Right hindlimb (tissue), 1 donor: ENCODE measurements at regions not wholly inside any gene's neighbourhood (a gene's known extent, or its start where the extent isn't known, plus 50 kb on each side); places are given as distances from the start of the nearest gene placed in this dataset.
"Not testable (repeated sequence)": the region's sequence is repeated elsewhere in the genome, so short reads cannot be mapped to it uniquely, and the experiment has no call there.

ENCODE experiments used
- DNase-seq: peaks from one replicate; pipeline ENCODE4 v3.0.0-alpha.2; 2018

DNA sequence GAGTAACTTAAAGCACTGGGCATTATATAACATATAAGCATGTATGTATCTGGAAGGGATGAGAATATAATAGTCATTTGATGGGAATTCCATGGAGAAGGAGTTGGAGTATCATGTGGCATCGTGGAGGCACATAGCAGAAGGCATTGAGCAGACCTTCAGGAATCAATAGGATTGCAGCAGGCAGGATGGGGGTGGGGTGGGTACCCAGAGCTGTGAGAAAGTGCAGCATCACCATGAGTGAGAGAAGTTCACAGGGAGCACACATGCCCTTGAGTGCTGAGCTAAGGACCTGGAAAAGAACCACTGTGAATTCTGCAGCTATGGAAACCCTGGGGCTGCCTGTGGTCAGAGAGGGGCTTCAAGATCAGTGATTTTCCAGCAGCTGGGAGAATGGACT is 57.3 kb downstream of the MED10 start:
- DNase-seq = no peak

DNA sequence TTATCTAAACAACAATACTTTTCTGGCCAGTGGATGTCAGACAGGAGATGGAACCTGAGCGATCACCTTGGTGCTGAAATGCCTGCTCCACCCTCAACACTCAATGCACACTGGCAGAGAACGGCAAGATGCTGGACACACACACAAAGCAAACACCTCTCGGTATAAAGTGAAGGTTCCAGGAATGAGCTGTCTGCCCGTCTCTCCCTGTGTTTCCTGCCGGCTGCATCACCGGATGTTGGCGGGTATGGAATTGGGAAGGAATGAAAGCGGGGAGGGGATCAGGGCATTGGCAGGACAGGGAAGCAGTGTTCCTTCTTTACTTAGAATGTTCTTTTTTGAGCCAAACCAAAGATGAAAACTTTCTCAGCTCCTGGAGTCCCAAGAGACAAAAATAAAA is 59.2 kb downstream of the MED10 start:
- DNase-seq = no peak

DNA sequence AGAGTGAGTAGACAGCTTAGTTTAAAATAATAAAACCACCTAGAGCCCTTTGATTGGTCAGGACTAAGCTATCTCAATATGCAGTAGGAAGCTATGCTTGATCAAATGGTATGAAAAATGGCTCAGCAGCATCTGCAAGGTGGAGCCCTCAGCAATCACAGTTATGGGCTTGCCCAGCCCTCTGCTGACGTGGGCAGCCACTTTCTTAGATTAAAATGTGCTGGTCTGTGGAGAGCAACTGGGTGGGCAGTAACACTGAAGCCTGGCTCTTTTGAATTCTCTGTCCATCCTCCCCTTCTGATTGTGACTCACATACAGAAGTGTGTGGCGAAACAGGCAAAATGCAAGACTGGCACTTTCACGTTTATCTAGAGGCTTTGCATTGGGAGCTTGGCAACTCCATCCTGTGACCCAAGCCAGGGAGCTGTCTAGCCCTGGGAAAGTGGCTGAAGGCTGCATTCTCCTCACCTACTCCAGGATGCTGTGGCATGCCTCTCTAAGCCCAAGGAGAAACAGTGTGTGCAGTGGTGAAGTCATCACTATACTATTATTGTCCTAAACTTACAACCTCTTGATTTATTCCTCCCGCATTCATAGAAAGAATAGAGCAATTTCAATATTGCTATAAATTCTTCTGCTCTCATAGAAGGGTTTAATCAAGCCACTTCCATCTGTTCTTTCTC is 61.1 kb downstream of the MED10 start:
- DNase-seq = no peak

DNA sequence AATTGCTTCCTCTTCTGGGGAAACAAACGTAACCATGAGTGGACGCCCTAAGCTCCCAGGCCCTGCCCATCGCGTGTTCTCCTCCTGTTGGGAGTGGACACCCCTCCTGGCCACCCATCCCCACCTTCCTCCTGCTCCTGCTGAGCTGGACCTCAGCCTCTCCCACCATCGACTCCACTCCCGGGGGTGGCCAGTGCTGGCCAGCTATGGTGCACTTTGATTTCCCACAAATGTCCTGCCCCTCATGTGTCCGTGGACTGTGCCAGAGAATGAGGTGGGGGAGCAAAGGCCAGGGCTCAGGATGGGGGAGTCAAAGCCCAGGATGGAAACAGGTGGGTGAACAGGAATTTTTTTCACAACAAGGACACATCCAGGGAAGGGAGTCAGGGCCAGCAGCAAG is 62.8 kb downstream of the MED10 start:
- no peak for DNase-seq

GRCh38 chr5:6311568-6312501 is 66.5 kb downstream of the MED10 start:
- DNase-seq = no peak

DNA sequence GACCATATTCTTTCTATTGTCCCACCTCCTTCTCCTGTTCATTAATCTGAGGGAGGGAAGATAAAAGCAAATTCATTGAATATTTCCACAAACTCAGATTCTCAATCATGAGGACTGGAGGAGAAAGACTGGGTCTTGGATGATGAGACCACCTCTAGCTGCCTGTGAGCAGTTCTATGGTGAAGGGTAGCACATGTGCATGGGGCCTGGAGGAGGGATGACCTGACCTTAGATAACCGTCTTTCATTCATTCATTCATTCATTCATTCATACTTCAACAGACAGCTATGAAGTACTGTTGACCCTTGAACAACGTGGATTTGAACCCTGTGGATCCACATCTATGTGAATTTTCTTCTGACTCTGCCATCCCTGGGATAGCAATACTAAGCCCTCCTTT is 68.4 kb downstream of the MED10 start:
- DNase-seq = no peak

DNA sequence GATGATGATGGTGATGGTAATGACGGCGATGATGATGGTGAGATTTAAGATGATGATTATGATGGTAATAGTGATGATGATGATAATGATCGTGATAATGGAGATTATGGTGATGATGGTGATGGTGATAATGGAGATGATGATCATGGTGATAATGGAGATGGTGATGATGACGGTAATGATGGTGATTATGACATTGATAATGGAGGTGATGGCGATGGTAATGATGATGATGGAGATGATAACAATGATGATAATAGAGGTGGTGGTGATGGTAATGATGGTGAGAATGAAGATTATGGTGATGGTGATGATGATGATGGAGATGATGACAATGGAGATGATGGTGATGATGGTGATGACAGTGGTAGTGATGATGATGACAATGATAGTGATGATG is 69.7 kb downstream of the MED10 start:
- DNase-seq = no peak

- DNase-seq = no peak
These were observed 71.0 kb downstream of the MED10 start for GRCh38 chr5:6307304-6307703.

- no peak for DNase-seq
These were observed 72.5 kb downstream of the MED10 start for GRCh38 chr5:6305853-6306252.

GRCh38 chr5:6302684-6303083 is 75.7 kb downstream of the MED10 start:
- DNase-seq = no peak

DNA sequence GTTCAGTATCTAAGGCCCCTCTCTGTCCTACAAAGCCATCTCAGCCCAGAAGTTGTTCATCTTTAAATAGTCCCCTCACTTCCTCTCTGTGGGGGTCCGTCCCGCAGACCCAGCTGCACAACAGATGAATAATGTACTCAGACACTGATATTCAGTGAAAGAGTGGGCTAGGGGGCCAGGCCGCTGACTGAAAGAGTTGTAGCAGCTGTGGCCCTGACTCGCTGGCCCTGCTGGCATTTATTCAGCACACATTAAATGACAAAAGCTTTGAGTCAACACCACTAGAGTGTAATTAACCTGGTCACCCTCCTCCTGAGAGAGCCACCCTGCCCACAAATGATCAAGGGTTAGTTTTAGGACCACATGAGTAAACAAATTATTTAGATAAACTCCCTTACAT is 76.3 kb downstream of the MED10 start:
- DNase-seq = no peak

- no peak for DNase-seq
These were observed 81.8 kb downstream of the MED10 start for GRCh38 chr5:6296524-6296923.

GRCh38 chr5:6291961-6292360 is 86.4 kb downstream of the MED10 start:
- no peak for DNase-seq

DNA sequence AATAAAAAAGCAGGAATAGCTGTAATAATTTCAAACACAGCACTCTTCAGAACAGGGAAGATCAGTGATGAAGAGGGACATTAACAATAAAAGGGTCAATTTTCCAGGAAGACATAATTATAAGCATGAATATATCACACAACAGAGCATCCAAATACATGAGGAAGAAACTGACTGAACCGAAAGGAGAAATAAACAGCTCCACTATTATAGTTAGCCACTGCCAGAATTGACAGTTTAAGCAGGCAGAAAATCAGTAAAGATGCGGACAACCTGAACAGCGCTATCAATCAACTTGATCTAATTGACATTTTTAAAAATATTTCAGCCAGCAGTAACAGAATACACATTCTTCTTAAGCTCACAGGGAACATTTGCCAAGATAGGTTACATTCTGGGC is 89.1 kb downstream of the MED10 start:
- DNase-seq = no peak

GRCh38 chr5:6287176-6287575 is 91.2 kb downstream of the MED10 start:
- no peak for DNase-seq

- DNase-seq = no peak
These were observed 91.9 kb downstream of the MED10 start for GRCh38 chr5:6286404-6286803.

DNA sequence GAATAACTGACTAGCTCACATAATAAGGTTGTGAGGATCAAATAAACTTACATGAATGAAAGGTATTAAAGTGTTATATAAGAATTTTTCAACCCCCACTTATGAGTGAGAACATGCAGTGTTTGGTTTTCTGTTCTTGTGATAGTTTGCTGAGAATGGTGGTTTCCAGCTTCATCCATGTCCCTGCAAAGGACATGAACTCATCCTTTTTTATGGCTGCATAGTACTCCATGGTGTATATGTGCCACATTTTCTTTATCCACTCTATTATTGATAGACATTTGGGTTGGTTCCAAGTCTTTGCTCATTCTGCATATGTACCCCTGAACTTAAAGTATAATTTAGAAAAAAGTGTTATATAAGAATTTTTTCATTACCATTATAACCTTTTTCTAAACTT is 93.9 kb downstream of the MED10 start:
- DNase-seq = not testable (repeated sequence)

DNA sequence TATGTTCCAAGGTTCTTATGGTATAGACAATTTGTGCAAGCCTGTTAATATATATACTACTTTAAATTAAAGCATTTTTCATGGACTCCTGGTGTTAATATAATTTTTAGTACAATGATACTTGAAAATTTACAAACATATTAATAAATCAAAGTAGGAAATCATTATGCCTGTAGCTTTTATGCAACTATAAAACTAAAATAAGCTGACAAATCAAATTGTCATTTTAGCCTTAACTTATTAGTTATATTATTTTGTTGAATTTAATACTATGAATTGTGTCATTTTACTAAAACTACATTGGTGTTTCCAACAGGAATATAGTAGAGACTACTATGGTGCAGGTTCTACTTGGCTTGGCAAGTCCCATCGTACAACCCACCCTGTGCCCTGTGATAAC is 96.0 kb downstream of the MED10 start:
- DNase-seq = no peak

DNA sequence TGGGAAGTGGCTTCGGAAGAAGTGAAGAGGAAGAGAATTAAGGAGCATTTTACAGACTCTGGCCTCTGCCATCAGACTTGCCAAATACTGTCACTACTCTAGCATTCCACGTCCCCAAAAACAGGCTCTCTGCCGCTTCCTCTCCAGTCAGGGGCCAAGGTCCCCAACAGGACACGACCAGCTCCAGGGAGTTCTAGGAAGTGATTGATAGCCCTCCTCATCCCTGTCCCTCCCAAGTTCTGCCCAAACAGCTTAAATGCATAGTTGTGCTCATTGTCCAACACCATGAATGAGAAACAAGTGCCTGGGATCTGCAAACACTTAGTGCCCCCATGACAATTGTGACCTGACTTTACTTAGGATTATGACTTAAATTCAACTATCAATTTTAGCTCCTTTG is 96.5 kb downstream of the MED10 start:
- no peak for DNase-seq

GRCh38 chr5:6280425-6281100 is 97.8 kb downstream of the MED10 start:
- no peak for DNase-seq

- DNase-seq = no peak
These were observed 98.7 kb downstream of the MED10 start for GRCh38 chr5:6279607-6280006.

GRCh38 chr5:6274846-6275543 is 103.4 kb downstream of the MED10 start:
- DNase-seq = no peak

DNA sequence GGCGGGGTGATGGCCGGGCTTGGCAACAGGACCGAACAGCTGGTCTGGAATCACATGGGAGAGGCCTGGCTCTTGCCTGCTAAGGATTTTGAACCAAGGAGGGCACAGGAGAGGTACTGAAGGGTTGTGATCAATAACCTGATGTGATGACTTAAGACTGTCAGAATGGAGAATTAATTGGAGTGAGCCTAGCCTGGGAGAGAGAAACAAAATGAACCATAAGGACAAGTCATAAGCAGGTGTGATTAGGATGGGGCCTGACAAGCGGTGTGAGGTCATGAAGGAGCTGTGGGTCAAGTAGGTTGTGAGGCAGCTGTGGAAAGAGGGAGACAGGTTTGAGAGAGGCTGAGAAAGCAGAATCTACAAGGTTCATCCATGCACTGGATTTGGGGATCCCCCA is 104.6 kb downstream of the MED10 start:
- DNase-seq = no peak
